GM19395 (cell line): ENCODE measurements at regions not wholly inside any gene's neighbourhood (a gene's known extent, or its start where the extent isn't known, plus 50 kb on each side); places are given as distances from the start of the nearest gene placed in this dataset.

ENCODE experiments used
- ATAC-seq: cut with Tn5 transposase; IDR thresholded peaks from one replicate; pipeline ENCODE4 v1.9.1; 2021; ENCODE audit warnings: mild to moderate bottlenecking, moderate library complexity; ENCODE audit not compliant: unreplicated experiment

DNA sequence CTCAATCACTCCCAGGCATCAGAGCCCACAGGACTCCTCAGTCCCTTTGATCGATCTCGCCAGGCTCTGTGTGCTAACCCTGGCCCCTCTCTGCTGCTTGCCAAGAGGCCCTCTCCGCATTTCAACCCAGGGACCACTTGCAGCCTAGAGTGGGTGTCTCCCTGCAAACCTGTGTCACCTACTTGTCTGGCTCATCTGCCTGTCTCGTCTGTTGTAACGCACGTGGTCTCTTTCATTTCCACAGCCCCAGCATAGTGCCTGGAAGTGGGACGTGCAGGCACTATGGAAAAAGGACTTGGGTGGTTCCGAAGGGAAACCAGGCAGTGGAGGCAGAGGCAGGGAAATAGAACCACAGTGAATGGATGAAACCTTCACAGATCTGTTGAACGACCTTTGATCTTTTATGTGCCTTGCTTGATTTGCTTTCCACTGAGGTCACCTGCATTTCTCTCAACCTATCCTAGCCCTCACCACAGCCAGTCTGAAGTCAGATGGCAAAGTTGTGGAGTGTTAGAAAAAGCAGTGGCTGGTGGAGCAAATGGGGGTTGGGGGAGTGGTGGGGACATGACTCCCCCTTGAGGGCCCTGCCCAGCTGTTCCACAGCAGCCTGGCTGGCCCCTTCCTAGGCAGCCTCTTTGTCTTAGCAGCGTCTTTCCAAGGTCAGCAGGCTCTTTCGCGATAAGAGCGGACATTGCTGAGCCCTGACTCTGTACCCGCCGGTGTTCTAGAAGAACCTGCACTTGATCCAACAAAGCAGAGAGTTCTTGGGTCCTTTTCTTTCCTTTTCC is 55.8 kb upstream of the TAGAP start:
- no peak for ATAC-seq

DNA sequence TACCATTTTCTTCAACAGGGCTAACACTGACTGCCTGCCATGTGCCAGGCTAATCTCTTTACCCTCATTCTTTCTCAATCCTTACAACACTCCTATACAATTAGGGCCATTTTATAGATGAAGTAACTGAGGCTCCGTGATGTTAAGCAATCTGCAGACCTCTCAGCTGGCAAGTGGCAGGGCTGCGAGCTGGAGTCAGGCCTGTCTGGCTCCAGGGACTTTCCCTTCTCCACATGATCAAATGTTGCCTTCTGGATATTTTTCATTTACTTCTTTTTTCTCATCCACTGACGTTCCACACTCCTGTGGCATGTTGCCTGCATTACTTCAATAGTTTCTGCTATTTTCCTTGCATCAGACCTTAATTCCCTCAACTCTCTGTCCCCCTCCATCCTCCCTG is 55.2 kb upstream of the TAGAP start:
- no peak for ATAC-seq

DNA sequence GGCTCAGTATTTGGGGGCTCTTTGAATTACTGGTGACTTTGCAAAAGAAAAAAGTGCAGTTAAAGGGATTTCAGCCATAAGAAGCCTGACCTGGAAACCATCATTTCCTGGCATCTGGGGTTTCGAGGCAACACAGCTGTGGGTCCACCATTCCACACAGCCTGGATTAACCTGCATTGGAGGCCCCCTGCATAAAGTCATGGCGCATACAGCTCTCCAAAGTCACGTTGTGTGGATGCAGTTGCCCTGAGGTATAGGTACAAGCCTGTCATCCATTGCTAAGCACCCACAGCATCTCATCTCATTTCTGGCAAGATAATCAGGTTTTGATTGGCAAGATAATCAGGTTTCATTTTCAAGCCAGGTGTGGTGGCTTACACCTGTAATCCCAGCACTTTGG is 54.5 kb upstream of the TAGAP start:
- no peak for ATAC-seq

DNA sequence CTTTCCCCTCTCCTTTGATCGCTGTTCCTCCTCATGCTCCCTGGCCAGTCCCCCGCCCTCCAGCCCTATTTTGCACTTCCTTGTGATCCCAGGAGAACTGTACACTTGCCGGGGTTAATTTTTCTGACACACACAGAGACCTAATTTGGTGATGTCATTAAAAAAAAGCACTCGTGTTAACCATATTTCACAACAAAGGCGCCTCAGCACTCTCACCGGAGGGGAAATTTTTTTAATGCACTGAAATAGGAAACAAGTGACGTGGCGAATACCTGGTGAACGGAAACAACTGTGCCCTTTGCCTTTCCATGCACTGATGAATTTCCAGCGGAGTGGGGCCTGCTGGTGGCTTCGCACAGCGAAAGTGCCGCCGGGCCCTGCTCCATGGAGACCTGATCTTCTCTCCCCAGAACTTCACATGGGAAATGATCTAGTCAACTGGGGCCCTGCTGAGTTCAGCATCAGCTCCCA is 53.9 kb upstream of the TAGAP start:
- ATAC-seq: no peak

DNA sequence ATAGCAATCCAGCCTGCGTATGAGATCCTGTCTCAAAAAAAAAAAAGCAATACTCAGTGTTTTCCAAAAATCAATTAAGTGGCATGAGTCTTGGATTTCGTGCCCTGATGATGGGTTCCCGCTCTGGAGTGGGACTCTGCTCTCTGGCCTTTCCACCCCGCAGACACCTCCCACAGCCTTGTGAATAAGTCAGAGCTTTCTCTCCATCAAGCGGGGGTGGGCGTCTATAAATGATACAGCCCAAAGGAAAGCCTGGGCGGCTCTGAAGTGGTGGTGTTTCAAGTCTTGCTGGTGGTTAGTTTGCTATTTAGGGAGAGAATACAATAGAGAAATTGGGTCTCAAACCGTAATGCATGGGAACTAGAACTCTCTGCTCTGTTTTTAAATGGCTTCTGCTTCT is 52.5 kb upstream of the TAGAP start:
- no peak for ATAC-seq

DNA sequence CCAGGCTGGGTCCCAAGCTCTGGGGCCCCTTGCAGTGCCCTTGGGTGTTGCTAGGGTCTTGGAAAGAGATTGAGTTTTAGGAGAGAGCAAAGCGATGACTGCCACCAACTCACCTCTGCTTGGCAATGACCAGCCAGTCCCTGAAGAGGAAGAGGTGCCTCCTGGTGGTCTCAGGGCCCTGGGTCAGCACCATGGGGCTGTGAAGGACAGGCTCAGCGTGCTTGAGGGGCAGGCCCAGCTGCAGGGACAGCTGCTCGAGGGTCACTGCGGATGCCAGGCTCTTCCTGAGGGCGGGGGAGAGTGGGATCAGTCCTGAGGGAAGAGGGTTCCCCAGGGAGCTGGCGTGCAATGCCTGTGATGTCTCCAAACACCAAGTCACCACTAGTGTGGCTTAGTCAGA is 50.8 kb upstream of the TAGAP start:
- ATAC-seq: no peak

DNA sequence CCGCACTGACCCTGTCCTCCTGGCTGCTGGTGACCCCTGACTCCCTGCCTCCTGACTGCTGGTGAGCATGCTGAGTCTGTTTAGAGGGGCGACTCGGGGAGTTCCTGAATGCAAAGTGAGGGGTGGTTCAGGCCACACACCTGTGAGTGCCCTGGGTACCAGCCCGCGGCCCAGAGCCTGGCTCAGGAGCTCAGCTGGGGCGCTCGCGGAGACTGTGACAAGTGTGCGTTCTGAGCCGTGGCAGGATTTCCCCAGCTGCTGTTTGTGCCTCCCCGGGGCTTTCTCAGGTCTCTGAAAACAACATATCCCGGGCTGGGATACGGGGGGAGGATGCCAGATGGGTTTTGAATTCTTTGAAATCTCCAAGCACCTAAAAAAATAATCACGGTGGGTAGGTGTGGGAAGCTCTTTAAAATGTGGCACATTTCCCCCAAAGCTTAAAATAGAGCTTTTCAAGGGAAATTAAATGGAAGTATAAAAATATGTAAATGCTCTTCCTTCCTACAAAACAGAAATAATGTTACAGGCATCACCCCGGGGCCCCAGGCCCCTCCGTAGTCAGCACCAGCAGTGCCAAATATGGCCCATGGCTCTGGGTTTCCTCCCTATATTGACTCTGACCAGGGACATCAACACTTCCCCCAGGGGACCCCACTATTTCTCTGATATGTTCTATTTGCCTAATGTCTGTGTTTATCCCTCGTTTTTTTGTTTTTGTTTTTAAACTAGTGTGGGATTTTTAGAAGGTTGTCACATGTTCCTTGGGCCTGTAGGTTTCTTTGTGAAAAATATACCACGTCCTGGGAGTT is 49.9 kb upstream of the TAGAP start:
- ATAC-seq: peak; percentile 48
